Duodenal mucosa (tissue), 2 donors: ENCODE measurements at regions not wholly inside any gene's neighbourhood (a gene's known extent, or its start where the extent isn't known, plus 50 kb on each side); places are given as distances from the start of the nearest gene placed in this dataset.
"Not testable (repeated sequence)": the region's sequence is repeated elsewhere in the genome, so short reads cannot be mapped to it uniquely, and the experiment has no call there.

Experiments used
- H3K27ac ChIP-seq: one replicate; pipeline ENCODE4 v1.7.0; 2013; ENCODE audit warnings: low read depth, low read length
- H3K27me3 ChIP-seq, 2 donors: one replicate each; pipeline ENCODE4 v1.7.0; 2013; ENCODE audit warnings: low read length in 2 of 2, control low read depth in 1 of 2; ENCODE audit not compliant: insufficient read depth in 2 of 2, control insufficient read depth in 1 of 2
- H3K36me3 ChIP-seq, 2 donors: one replicate each; pipeline ENCODE4 v1.7.0; 2013; ENCODE audit warnings: low read length in 2 of 2, control low read depth in 1 of 2; ENCODE audit not compliant: insufficient read depth in 2 of 2, control insufficient read depth in 1 of 2
- H3K4me1 ChIP-seq, 2 donors: one replicate each; pipeline ENCODE4 v1.7.0; 2013; ENCODE audit warnings: low read length in 2 of 2, control low read depth in 1 of 2; ENCODE audit not compliant: insufficient read depth in 2 of 2, control insufficient read depth in 1 of 2
- H3K4me3 ChIP-seq, 2 donors: one replicate each; pipeline ENCODE4 v1.7.0; 2013; ENCODE audit warnings: low read length in 2 of 2, low read depth in 1 of 2
- H3K9ac ChIP-seq, 2 donors: one replicate each; pipeline ENCODE4 v1.7.0; 2013; ENCODE audit warnings: low read length in 2 of 2, low read depth in 1 of 2
- H3K9me3 ChIP-seq, 2 donors: one replicate each; pipeline ENCODE4 v1.7.0; 2013; ENCODE audit warnings: low read length in 2 of 2, control low read depth in 1 of 2; ENCODE audit not compliant: control insufficient read depth in 1 of 2

DNA sequence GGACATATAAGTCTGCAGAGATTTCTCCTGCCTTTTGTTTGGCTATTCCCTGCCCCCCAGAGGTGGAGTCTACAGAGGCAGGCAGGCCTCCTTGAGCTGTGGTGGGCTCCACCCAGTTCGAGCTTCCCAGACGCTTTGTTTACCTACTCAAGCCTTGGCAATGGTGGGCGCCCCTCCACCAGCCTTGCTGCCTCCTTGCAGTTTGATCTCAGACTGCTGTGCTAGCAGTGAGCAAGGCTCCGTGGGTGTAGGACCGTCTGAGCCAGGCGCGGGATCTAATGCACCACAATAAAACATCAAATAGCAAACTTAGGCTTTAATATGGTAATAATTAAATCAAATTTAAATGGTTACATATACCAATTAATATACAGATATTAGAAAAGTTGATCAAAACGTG, 525.4 kb downstream of the RERGL start:
- H3K36me3 ChIP-seq, H3K9ac ChIP-seq, H3K27ac ChIP-seq, H3K4me3 ChIP-seq, H3K9me3 ChIP-seq, H3K4me1 ChIP-seq, H3K27me3 ChIP-seq: not testable (repeated sequence)

DNA sequence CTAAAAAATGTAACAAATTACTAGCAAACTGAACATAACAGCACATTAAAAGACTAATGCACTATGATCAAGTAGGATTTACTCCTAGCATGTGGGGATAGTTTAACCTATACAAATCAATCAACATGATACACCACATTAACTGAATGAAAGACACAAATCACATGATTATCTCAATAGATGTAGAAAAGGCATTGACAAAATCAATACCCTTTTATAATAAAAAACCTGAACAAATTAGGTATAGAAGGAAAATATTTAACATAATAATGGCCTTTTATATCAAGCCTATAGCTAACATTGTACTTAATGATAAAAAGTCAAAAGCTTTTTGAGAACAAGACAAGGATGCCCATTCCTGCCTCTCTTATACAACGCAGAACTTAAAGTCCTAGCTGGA, 540.0 kb downstream of the RERGL start:
- Histone ChIP-seq H3K27me3 (no peaks in the 10 kb centered on the region), H3K4me3 (no peak overlapping the region), H3K4me1 (no peaks in the 10 kb centered on the region), H3K9ac (no peak overlapping the region), H3K9me3 (peaks cover 9 to 17% of the 10 kb centered on the region in 2 donors), H3K36me3 (no peaks in the 10 kb centered on the region), H3K27ac (no peak overlapping the region)

DNA sequence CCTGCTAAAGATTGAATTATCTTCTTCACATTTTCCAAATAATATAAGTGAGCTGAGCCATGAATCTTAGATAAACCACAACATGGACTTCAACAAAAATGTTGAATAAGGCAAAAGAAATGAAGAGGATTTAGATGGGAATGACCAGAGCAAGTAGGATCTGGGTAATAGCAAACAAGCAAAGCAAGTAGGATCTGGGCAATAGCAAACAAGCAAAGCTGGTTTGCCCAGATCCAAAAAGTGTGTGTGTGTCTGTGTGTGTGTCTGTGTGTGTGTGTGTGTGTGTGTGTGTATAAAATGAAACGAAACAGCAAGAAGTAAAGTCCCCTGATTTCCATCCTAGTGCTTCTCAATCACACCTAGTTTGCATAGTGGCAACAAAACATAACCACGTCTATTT, 549.1 kb downstream of the RERGL start:
- H3K4me3 ChIP-seq: no peak overlapping the region
- H3K27me3 ChIP-seq: no peaks in the 10 kb centered on the region
- H3K27ac ChIP-seq: no peak overlapping the region
- no peaks in the 10 kb centered on the region for H3K36me3 ChIP-seq
- H3K9me3 ChIP-seq: peaks cover 14 to 20% of the 10 kb centered on the region in 2 donors
- no peaks in the 10 kb centered on the region for H3K4me1 ChIP-seq
- no peak overlapping the region for H3K9ac ChIP-seq

DNA sequence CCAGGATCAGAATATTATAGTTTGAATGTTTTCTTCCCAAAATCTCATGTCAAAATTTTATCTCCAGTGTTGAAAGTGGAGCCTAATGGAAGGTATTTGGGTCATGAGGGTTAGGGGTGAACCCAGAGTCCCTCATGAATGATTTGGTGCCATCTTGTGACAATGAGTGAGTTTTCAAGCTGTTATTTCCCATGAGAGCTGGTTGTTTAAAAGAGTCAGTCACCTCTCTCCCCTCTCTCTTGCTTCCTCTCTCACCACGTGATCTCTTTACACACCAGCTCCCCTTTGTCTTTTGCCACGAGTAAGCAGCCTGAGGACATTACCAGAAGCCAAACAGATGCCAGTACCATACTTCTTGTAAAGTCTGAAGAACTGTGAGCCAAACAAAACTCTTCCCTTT, 561.6 kb downstream of the RERGL start:
- Histone ChIP-seq H3K9me3 (peaks cover 0 to 3% of the 10 kb centered on the region in 2 donors), H3K36me3 (no peaks in the 10 kb centered on the region), H3K4me1 (no peaks in the 10 kb centered on the region), H3K27ac (no peak overlapping the region), H3K27me3 (no peaks in the 10 kb centered on the region), H3K4me3 (no peak overlapping the region), H3K9ac (no peak overlapping the region)

DNA sequence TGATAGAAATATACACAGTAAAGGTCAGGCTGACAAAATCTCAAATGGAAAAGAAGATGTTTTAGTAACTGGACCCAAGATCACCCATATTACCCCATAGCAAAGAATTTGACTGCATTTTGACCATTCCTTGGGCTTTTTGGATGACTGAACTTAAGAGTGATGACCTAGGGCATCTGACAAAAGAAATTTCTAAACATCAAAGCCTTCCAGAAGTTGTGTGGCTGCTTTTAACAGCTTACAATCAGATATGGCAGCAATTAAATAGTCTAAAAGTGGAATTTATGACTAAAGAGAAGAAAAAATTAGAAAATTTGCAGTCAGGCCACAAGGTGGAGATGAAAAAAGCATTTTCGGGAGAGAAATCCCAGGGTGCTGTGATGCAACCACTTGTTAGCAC, 563.0 kb downstream of the RERGL start:
- no peaks in the 10 kb centered on the region for H3K4me1 ChIP-seq
- no peaks in the 10 kb centered on the region for H3K36me3 ChIP-seq
- no peaks in the 10 kb centered on the region for H3K27me3 ChIP-seq
- H3K27ac ChIP-seq: no peak overlapping the region
- H3K9me3 ChIP-seq: peaks cover 0 to 3% of the 10 kb centered on the region in 2 donors
- no peak overlapping the region for H3K9ac ChIP-seq
- H3K4me3 ChIP-seq: no peak overlapping the region

DNA sequence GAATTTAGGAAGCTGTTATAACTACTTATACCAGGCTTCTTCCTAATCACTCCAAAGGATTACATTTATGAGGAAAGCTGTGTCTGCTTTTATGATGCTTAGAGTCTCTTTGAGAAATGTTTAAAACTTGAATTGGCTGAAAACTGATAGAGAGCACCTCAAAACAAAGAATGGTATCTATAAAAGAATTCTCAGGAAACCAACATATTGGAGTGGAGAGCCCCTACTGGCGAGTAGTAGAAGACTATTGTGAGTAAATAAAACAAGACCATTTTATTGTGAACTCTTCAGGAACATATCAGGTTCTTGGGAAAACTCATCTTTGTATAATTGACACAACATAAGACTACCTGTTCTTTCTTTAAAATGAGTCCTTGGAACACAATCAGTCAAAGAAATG, 578.6 kb downstream of the RERGL start:
- H3K9ac ChIP-seq: no peak overlapping the region
- no peak overlapping the region for H3K4me3 ChIP-seq
- H3K27me3 ChIP-seq: no peaks in the 10 kb centered on the region
- no peaks in the 10 kb centered on the region for H3K4me1 ChIP-seq
- H3K9me3 ChIP-seq: peaks cover 3 to 12% of the 10 kb centered on the region in 2 donors
- H3K27ac ChIP-seq: no peak overlapping the region
- no peaks in the 10 kb centered on the region for H3K36me3 ChIP-seq

DNA sequence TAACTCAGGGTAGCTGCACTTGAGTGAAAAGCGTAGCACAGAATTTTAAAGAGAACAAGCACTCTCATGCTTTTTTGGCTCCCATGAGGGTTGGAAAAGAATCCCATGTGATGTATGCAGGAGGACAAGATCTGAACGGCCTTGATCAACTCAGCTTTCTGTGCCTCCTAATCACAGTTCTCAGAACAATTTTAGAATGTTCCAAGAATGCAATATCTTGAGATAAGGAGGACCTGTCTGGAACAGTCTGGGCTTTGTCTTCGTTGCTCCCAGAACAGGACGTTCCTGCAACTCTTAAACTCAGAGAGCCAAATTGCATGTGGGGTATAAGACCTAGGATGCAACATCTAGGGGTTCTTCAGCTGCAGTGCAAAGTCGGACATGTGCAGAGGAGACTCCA, 582.7 kb downstream of the RERGL start:
- Histone ChIP-seq H3K4me1 (no peaks in the 10 kb centered on the region), H3K27me3 (no peaks in the 10 kb centered on the region), H3K9ac (no peak overlapping the region), H3K4me3 (no peak overlapping the region), H3K9me3 (peaks cover 2 to 13% of the 10 kb centered on the region in 2 donors), H3K36me3 (no peaks in the 10 kb centered on the region), H3K27ac (no peak overlapping the region)

DNA sequence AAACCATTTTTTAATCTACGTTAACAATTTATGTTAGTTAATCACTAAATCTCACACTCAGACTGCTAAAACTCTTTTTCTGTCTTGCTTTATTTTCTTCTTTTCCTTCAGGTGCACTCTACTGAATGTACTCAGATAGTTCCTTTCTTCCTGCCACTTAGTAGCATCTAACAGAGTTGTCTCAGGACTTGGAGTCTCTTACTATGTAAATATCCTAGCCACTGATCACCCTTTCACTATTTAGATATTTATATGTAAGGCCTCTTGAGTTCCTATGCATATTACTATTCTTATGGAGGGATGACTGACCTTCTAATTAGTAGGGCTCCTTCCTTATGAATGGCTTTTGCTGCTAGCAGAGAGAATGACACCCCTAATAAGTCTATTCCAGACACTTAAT, 586.3 kb downstream of the RERGL start:
- Histone ChIP-seq H3K36me3 (no peaks in the 10 kb centered on the region), H3K27ac (no peak overlapping the region), H3K27me3 (no peaks in the 10 kb centered on the region), H3K9ac (no peak overlapping the region), H3K4me1 (no peaks in the 10 kb centered on the region), H3K4me3 (no peak overlapping the region), H3K9me3 (peaks cover 0 to 4% of the 10 kb centered on the region in 2 donors)

DNA sequence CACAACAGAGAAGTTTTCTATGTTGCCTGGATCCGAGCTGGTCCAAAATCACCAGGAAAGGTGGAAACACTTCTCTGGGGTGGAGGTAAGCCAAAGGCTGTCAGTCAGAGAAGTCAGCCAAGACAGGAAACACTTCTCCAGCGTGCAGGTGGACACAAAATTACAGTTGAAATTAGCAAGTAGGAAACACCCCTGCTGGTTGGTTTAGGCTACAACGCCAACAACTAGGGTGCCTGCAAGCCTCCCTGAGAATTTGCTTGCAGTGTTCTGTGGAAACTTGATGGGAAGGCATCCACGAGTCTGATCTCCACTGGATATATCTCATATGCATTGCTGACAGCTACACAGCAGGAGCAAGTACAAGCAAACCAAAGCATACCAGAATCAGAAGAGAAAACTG, 600.5 kb downstream of the RERGL start:
- Histone ChIP-seq H3K9ac (no peak overlapping the region), H3K27me3 (no peaks in the 10 kb centered on the region), H3K4me1 (no peaks in the 10 kb centered on the region), H3K36me3 (no peaks in the 10 kb centered on the region), H3K9me3 (no peaks in the 10 kb centered on the region), H3K27ac (no peak overlapping the region), H3K4me3 (no peak overlapping the region)

DNA sequence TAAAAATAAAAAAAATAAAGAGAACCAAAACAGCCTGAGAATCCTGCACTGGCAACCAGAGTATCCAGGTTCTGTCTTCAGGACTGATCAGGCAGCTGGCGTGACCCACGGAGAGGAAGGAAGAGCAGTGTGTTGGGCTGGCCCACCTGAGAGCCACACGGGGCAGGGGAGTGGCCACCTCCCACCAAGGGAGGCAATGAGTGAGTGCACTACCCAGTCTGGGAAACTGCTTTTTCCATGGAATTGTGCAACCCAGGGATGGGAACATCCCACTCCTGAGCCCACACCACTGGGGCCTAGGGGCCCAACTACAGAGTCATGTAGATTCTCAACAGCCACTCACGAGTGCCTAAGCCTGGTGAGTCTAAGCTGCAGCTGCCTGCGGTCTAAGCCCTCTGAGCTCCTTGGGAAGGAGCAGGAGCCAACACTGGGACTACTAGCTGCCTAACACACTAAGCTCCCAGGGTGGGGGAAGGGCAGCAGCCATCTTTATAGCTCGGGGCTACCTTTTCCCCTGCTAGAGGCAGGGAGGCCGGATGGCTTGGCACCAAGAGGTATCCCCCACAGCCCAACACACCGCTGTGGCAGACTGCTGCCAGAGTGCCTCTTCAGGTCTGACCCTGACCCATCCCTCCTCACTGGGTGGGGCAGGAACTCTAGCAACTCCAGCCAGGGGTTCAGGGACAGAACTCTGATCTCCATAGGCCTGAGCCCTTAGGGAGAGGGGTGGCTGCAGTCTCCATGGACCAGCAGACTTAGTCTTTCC, 610.9 kb downstream of the RERGL start:
- Histone ChIP-seq H3K9me3 (peaks cover 6 to 9% of the 10 kb centered on the region in 2 donors), H3K36me3 (no peaks in the 10 kb centered on the region), H3K27me3 (no peaks in the 10 kb centered on the region), H3K27ac (no peak overlapping the region), H3K9ac (no peak overlapping the region), H3K4me3 (no peak overlapping the region), H3K4me1 (no peaks in the 10 kb centered on the region)
